WERI-Rb-1 (cell line): ENCODE measurements at regions not wholly inside any gene's neighbourhood (a gene's known extent, or its start where the extent isn't known, plus 50 kb on each side); places are given as distances from the start of the nearest gene placed in this dataset.
"Not testable (repeated sequence)": the region's sequence is repeated elsewhere in the genome, so short reads cannot be mapped to it uniquely, and the experiment has no call there.

Source experiments
- DNase-seq: peaks from one replicate; pipeline ENCODE4 v3.0.0-alpha.2; 2020
- H3K27ac ChIP-seq: fragments of 250-450 bp; sonication (Bioruptor Pico); 2 replicates; pipeline ENCODE4 v1.5.1; 2020; ENCODE audit warnings: mild to moderate bottlenecking, moderate library complexity
- H3K27me3 ChIP-seq: fragments of 250-450 bp; sonication (Bioruptor Pico); 2 replicates; pipeline ENCODE4 v1.5.1; 2021; ENCODE audit warnings: mild to moderate bottlenecking, low read depth, moderate library complexity; ENCODE audit not compliant: insufficient read depth, severe bottlenecking
- H3K36me3 ChIP-seq: fragments of 250-450 bp; sonication (Bioruptor Pico); 2 replicates; pipeline ENCODE4 v1.5.1; 2020; ENCODE audit warnings: mild to moderate bottlenecking, moderate library complexity
- H3K4me3 ChIP-seq: 2 replicates; pipeline ENCODE4 v1.5.1; 2011; ENCODE audit warnings: low read depth, mild to moderate bottlenecking, control low read depth, low read length
- H3K9me3 ChIP-seq: fragments of 250-450 bp; sonication (Bioruptor Pico); 2 replicates; pipeline ENCODE4 v1.5.1; 2021; ENCODE audit warnings: mild to moderate bottlenecking, moderate library complexity; ENCODE audit not compliant: severe bottlenecking
- CTCF ChIP-seq: IDR thresholded peaks from 2 replicates; pipeline ENCODE4 v1.5.1; 2011; ENCODE audit warnings: low read depth, mild to moderate bottlenecking, control low read depth, inconsistent platforms, low read length

DNA sequence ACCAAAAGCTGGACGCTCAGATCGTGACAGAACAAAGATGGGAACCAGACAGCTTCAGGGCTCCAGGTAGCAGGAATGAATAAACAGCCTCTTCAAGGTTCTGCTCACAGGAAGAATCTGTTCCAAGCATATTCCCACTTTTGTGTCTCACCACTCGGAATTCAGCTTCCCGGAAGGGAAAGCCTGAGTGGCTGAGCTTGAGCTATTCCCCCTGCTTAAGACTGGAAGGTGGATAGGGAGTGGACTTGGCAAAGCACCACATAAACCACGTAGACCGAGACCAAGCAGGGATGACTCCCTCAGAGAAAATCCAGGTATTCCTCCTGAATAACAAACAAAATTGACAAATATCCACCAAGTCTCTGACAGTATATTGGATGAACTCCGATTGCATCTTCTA is 180.2 kb upstream of the NR2F2 start:
- Histone ChIP-seq H3K4me3 (no peak overlapping the region), H3K27me3 (no peaks in the 10 kb centered on the region), H3K27ac (no peak overlapping the region), H3K36me3 (no peaks in the 10 kb centered on the region), H3K9me3 (no peaks in the 10 kb centered on the region)
- no peak for DNase-seq
- TF ChIP-seq CTCF: no peak

- H3K36me3 ChIP-seq, H3K4me3 ChIP-seq, H3K27me3 ChIP-seq, H3K27ac ChIP-seq, DNase-seq, H3K9me3 ChIP-seq: not testable (repeated sequence)
Measured at GRCh38 chr15:96151749-96152148, 178.8 kb upstream of the NR2F2 start.

DNA sequence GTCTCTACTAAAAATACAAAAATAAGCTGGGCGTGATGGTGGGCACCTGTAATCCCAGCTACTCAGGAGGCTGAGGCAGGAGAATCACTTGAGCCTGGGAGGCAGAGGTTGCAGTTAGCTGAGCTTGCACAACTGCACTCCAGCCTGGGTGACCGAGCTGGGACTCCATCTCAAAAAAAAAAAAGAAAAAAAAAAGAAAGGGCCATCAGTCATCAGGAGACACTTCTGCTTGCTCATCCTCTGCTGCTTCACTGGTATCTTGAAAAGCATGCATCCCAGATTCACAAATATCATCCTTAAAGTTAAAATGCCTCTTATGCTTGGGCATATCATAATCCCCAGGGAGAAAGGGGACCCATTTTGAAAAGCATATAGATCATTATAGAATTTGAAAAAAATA is 176.6 kb upstream of the NR2F2 start:
- H3K27me3 ChIP-seq: no peaks in the 10 kb centered on the region
- DNase-seq: no peak
- H3K36me3 ChIP-seq: no peaks in the 10 kb centered on the region
- H3K9me3 ChIP-seq: no peaks in the 10 kb centered on the region
- TF ChIP-seq CTCF: no peak
- H3K27ac ChIP-seq: no peak overlapping the region
- no peak overlapping the region for H3K4me3 ChIP-seq

DNA sequence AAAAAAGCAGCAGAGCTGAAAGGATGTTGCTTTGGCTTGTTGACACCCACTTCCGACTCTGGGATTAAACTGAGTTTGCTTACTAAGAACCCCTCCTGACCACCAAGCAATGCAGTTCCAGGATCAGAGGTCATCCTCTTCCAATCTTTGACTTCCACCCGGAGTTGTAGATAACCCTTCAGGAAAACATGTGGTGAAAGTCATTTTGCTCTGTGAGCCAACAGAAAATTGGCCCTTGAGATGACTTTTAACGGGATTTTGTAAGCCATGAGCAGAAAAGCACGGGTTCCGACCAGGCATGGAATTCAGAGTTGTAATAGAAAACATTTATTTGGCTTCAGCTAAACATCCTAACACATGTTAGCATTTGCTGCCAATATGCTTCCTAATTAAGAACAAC is 171.6 kb upstream of the NR2F2 start:
- no peaks in the 10 kb centered on the region for H3K36me3 ChIP-seq
- no peak overlapping the region for H3K4me3 ChIP-seq
- H3K27me3 ChIP-seq: no peaks in the 10 kb centered on the region
- H3K27ac ChIP-seq: no peak overlapping the region
- H3K9me3 ChIP-seq: no peaks in the 10 kb centered on the region
- TF ChIP-seq CTCF: no peak
- no peak for DNase-seq

DNA sequence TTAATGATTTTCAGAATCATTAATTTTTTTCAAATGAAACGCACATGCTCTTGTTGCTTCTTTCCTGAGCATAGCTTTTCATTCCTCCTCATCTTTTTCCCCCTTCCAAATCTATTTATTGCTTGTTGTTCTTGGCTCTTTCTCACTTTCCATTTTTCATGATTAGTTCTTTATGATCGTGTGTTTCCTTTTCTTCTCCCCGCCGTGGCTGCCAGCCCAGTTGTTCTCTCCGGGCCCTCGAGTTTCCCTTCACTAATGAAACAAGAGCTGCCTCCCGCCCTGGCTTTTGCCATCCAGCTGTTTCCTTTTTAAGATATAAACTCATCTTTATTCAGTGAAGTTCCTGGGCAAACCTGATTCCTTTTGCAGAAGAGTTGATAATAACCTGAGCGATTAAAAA is 170.2 kb upstream of the NR2F2 start:
- no peaks in the 10 kb centered on the region for H3K9me3 ChIP-seq
- no peaks in the 10 kb centered on the region for H3K36me3 ChIP-seq
- no peak overlapping the region for H3K27ac ChIP-seq
- TF ChIP-seq CTCF: no peak
- H3K27me3 ChIP-seq: no peaks in the 10 kb centered on the region
- DNase-seq: no peak
- no peak overlapping the region for H3K4me3 ChIP-seq

DNA sequence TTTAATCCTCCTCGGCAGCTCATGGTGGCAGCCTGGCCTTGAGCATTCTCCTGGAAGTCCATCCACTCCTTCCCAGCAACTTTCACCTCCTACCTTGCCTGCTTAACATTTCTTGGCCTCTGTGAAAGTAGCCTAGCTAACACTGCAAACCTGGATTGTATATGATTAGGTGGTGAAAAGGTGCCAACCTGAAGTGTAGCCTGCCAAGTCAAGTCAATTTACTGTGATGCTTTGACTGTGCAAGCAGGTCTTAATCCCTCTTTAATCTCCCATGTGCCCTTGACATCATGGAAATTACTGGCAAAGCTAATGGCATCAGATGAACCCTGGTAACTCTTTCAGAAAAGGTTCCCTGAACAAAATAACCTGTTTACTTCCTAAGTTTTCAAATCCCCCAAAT is 169.7 kb upstream of the NR2F2 start:
- peak; percentile 6 for DNase-seq
- Histone ChIP-seq H3K36me3 (no peaks in the 10 kb centered on the region), H3K9me3 (no peaks in the 10 kb centered on the region), H3K27me3 (no peaks in the 10 kb centered on the region), H3K27ac (no peak overlapping the region), H3K4me3 (no peak overlapping the region)
- TF ChIP-seq CTCF: no peak
